HG03558 (cell line): ENCODE measurements at regions not wholly inside any gene's neighbourhood (a gene's known extent, or its start where the extent isn't known, plus 50 kb on each side); places are given as distances from the start of the nearest gene placed in this dataset.

Source experiments
- ATAC-seq: cut with Tn5 transposase; IDR thresholded peaks from one replicate; pipeline ENCODE4 v1.9.1; 2021; ENCODE audit warnings: moderate number of reproducible peaks; ENCODE audit not compliant: unreplicated experiment; ENCODE audit errors: extremely low read depth

DNA sequence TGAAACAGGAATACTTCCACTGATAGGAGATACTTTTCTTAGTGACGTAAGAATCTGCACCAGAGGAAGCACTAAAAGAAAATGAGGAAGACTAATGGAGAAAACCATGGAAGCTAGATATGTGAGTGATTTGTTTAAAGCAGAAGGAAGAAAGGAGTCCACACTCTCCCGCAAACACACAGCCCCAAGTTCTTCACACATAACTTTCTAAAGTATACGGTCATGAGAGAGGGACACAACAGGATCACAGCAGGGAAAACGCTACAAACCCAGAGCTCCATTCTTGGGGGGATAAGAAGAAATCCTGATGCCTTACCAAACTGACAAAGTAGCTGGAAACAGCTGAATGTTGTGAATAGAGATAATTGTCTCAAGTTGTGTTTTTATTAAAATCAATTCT lies 222.2 kb upstream of the TMEM161B start:
- no peak for ATAC-seq

DNA sequence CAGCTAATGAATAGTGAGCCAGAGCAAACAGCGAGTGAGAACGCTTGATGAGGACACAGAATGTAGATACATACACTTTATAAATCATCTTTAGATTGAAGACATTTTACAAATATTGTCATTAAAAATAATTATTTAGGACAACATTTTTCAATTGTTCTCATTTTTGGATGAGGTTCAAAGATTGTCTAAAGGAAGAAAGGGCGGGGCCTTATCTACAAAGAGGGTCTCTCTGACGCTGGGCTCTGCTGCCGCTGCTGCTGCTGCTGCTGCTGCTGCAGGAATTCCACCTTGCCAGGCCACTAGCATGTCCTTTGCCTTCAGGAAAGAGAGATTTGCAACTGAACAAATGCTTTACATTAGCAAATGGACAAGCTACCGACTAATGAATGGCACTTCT lies 220.7 kb upstream of the TMEM161B start:
- no peak for ATAC-seq

GRCh38 chr5:88488561-88488960 lies 219.9 kb upstream of the TMEM161B start:
- ATAC-seq: no peak

GRCh38 chr5:88488130-88488529 lies 219.5 kb upstream of the TMEM161B start:
- no peak for ATAC-seq

DNA sequence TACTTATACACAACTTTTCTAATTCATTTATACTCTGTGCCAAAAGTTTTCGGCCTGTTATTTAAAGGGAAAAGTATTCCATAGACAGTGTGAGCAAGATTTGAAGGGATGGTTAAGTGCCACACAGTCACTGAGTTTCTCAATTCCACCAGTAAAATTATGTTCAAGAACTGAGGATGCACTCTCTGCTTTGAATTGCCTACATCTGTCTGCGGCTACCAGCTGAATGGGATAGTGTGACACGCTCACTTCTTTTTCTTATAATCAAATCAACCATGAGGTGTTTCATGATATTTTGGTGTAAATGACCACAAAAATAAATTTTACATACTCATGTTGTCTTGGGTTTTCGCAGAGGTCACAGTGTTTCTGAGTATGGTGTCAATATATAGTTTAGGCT lies 218.4 kb upstream of the TMEM161B start:
- ATAC-seq: no peak

GRCh38 chr5:88486431-88486830 lies 217.8 kb upstream of the TMEM161B start:
- no peak for ATAC-seq

GRCh38 chr5:88485531-88485930 lies 216.9 kb upstream of the TMEM161B start:
- no peak for ATAC-seq

- ATAC-seq: no peak
Measured at GRCh38 chr5:88483964-88484672, 215.5 kb upstream of the TMEM161B start.

DNA sequence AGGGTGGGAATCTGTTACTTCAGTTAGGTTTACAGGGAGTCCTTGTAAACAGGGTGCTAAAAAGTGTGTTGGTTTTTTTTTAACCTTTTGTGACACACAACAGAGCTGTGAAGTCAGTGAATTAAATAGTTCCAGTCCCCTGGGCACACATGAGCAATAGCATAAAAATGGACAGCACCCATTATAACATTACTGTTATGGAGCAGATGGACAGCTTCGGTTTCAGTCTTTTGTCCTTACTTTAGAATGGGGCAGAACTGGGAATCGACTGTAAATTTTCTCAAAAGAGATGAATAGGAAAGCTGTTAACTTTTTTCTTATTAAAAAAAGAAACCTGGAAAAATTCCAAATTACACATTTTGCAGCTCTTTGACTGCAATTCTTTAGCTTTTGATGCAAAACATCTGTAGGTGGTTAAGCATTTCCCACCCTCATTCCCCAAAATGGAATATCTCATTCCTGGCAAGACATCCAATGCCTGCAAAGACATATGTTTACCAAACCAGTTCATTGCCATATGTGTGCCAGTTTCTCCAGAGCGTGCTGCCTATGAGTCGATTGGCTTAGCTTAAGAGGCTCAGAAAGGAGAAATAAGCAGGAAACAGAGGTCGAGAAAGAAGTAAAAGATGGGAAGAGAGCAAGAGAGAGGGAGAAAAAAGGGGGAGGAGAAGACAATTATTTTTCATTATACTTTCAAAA lies 212.3 kb upstream of the TMEM161B start:
- ATAC-seq: no peak

- ATAC-seq: no peak
Measured at GRCh38 chr5:88480245-88480644, 211.6 kb upstream of the TMEM161B start.

DNA sequence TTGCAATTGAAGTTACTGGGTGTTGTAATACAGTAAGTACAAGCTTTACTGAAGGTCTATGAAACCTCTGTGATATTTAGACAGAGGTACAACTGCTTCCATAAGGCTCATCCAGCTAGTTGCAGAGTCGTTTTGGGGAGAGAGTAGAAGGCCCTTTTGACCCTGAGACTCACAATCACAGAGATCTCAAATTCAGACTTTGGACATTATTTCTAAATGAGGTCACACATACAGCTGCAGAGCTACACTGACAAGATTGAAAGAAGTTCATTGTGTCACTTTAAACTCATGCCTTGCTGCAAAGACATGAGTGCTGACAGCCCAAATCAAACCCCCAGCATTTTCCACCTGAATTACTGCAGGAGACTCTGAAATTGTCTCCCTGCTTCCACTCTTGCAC lies 205.9 kb upstream of the TMEM161B start:
- no peak for ATAC-seq

- no peak for ATAC-seq
Measured at GRCh38 chr5:88470745-88471144, 202.1 kb upstream of the TMEM161B start.

GRCh38 chr5:88459971-88460370 lies 191.3 kb upstream of the TMEM161B start:
- ATAC-seq: no peak

DNA sequence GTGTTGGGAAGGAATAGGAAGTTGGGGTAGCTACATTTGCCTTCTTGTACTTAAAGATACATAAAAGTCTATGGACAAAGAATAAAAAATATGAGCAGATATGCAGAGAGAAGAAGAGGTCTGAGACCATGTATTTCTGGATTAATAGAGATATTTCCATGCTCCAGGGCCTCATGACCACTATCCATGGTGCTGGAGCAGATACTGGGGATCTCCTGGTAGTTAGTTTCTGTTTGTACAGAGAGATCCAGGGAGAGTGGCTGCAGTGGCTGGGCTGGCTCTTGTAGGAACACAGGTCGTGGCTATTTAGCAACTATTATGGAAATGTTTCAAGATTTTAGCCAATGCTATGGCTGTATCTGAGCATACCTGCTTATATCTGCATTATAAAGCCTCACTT lies 184.2 kb upstream of the TMEM161B start:
- ATAC-seq: no peak

DNA sequence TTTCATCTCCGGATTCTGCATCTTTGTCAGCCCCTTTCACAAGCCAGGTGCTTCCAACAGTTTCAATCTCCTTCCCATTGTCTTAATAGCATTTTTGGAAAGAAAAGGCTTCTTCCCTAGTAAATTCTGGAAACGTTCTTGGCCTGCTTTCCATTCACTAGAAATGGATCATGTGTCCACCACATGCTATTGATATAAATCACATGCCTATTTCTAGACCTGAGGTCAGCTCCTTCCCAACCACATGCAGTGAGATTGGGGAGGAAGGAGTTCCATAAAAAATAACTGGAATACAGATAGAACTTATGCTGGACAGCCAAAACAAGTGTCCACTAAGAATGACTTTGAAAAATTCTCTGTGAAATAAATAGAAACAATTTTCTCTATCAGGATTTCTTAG lies 181.6 kb upstream of the TMEM161B start:
- ATAC-seq: no peak

- no peak for ATAC-seq
Measured at GRCh38 chr5:88438006-88438405, 169.4 kb upstream of the TMEM161B start.

DNA sequence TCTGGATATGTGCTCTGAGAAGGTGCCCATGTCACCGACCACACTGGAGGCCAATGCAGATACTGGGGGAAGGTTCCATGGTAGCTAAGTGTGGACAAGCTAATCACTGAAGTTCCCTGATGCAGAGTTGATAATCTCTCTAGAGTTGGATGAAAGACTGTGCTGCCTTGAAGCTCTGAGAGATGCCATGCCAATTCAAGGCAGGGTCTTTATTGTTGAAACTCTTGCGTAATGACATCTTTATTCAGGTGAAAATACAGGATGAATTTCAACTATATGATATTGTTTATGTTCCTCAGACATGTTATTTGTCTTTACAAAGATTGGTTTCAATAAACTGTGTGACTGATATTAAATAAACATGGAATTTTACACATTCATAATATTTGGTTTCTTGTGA lies 167.6 kb upstream of the TMEM161B start:
- no peak for ATAC-seq

DNA sequence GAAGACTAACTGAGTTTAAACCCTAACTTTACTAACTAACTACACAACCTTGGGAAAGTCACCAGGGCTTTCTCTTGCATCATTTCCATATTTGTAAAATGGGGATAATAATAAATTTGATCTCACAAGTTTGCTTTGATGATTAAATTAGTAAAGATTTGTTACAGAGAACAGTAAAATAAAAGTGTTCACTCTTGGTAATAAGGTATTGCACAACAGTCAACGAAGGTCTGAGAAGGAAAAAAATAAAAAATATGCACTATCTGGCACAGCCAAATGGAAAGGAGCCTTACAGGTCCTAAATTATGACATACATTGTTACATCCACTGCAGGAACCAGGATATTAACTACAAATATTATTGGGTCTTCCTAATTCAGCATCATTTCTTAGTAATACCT lies 160.0 kb upstream of the TMEM161B start:
- no peak for ATAC-seq

DNA sequence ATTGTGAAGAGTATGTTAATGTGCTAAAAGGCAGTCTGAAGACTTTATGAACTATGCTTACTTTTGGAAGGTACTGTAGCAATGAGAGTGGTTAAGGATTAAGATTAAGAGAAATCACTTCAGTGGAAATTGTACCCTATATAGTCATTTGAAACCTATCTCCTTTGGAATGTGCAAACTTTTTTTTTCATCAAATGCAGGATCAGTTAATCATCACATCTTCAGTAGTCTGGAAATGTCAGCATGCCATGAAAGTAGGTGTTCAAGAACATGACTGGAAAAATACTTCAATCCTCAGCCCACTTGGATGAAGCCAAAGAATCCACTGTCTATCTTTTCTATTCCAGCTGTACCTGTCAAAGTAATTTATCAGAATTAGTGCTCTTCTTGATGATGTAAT lies 157.8 kb upstream of the TMEM161B start:
- no peak for ATAC-seq

DNA sequence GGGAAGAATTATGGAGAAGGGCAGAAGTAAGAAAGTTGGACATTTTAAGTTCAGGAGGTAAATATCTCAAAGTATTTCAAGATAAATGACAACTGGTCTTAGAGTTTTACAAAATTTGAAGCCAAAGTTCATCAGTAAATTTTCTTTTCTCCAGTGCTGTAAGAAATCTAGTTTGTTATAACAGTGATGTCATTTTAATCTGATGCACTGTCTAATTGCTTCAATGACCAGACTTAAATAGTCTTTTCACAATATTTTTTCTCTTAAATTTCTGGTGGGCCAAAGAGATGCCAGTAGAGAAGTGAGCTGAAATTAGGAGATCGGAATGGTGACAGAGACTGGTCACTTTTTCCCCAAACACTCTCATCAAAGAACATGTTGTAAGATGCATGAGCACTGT lies 156.5 kb upstream of the TMEM161B start:
- ATAC-seq: no peak

DNA sequence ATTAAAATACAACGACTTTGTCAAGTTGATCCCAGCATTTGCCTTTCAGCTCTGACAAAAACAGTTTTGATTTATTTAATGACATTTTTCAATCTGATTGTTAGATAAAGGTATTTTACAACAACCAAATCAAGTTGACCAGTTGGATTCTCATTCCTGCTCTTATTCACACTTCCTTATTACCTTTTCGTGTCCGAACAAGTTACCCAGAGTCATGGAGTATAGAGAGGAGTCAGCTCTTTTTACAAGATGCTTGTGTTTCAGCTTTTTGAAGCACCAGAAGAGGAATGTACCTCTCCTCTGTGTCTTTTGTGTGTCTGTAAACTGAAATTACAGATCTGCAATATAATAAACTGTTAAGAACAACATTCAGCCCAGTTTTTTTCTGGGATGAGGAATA lies 151.3 kb upstream of the TMEM161B start:
- no peak for ATAC-seq

DNA sequence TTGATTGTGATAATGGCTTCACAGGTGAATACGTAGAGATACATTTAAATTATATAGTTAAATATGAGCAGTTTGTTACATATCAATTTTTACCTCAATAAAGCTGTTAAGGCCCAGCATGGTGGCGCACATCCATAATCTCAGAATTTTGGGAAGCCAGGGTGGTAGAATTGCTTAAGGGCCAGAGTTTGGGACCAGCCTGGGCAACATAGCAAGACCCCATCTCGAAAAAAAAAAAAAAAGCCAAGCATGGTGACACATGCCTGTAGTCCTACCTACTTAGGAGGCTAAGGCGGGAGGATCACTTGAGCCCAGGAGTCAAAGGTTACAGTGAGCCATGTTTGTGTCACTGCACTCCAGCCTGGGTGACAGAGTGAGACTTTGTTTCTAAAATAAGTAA lies 138.7 kb upstream of the TMEM161B start:
- no peak for ATAC-seq
